ENCODE measurements at regions not wholly inside any gene's neighbourhood (a gene's known extent, or its start where the extent isn't known, plus 50 kb on each side); places are given as distances from the start of the nearest gene placed in this dataset.

DNA sequence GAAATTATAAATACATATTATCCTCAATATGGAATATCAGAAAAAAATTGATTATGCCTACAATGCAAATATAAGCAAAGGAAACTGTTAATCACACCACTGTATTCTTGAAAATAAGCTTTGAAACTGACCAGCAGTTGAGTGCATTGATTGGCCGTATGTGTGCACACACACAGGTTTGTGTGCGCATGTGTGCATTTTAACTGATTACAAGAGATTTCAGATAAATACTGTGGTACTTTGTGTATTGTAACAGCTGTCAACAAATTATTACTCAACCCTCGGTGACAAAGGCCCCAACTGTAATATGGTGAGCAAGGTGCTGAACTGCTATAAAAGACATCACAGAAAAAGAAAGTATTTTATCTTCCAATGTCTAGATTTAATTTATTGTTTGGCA is 1238.9 kb upstream of the ALCAM start:
- TF ChIP-seq, protein P1, sequence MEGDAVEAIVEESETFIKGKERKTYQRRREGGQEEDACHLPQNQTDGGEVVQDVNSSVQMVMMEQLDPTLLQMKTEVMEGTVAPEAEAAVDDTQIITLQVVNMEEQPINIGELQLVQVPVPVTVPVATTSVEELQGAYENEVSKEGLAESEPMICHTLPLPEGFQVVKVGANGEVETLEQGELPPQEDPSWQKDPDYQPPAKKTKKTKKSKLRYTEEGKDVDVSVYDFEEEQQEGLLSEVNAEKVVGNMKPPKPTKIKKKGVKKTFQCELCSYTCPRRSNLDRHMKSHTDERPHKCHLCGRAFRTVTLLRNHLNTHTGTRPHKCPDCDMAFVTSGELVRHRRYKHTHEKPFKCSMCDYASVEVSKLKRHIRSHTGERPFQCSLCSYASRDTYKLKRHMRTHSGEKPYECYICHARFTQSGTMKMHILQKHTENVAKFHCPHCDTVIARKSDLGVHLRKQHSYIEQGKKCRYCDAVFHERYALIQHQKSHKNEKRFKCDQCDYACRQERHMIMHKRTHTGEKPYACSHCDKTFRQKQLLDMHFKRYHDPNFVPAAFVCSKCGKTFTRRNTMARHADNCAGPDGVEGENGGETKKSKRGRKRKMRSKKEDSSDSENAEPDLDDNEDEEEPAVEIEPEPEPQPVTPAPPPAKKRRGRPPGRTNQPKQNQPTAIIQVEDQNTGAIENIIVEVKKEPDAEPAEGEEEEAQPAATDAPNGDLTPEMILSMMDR (IDR thresholded peaks at IDR 0.05), result no peak
- TF ChIP-seq POLR2AphosphoS5 (IDR thresholded peaks at IDR 0.05), result no peak
